ENCODE measurements at regions not wholly inside any gene's neighbourhood (a gene's known extent, or its start where the extent isn't known, plus 50 kb on each side); places are given as distances from the start of the nearest gene placed in this dataset.

DNA sequence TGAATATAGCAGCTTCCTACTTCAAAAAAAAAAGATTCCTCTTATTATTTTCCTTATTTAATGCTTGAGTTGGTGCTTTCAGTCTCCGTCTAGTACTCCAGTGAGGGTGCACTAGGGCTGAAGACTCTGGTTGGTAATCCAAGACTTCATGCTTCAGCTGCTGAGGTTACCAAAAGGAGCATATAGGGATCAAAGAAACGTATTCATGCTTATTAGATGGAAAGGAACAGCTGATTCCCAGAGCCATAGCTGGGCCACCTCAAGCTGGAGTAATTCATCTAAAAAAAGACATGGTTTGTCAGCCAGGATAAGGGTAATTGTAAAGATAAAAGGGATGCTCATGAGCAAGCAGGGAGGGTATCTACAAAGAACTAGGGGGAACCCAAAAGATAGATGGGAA is 131.7 kb upstream of the FAM47B start:
- TF ChIP-seq, protein P1, sequence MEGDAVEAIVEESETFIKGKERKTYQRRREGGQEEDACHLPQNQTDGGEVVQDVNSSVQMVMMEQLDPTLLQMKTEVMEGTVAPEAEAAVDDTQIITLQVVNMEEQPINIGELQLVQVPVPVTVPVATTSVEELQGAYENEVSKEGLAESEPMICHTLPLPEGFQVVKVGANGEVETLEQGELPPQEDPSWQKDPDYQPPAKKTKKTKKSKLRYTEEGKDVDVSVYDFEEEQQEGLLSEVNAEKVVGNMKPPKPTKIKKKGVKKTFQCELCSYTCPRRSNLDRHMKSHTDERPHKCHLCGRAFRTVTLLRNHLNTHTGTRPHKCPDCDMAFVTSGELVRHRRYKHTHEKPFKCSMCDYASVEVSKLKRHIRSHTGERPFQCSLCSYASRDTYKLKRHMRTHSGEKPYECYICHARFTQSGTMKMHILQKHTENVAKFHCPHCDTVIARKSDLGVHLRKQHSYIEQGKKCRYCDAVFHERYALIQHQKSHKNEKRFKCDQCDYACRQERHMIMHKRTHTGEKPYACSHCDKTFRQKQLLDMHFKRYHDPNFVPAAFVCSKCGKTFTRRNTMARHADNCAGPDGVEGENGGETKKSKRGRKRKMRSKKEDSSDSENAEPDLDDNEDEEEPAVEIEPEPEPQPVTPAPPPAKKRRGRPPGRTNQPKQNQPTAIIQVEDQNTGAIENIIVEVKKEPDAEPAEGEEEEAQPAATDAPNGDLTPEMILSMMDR (IDR thresholded peaks at IDR 0.05): no peak
- no peak for TF ChIP-seq POLR2A (IDR thresholded peaks at IDR 0.05)
